ENCODE measurements at regions not wholly inside any gene's neighbourhood (a gene's known extent, or its start where the extent isn't known, plus 50 kb on each side); places are given as distances from the start of the nearest gene placed in this dataset.

GRCh38 chr9:73923796-73924195 lies 573.3 kb upstream of the RORB start:
- CTCF ChIA-PET, result no interaction called here
- H3K27ac Mint-ChIP-seq, result no peak overlapping the region
- DNase-seq (no peak), ATAC-seq (ENCODE audit: low read depth) (no peak)
- intact Hi-C loops (cut with micrococcal nuclease), result no loop called here
- H3K79me2 ChIP-seq (ENCODE audit: control insufficient read depth, insufficient read depth, low read length), result no peaks in the 10 kb centered on the region
- H3K4me2 ChIP-seq (replicated peaks; ENCODE audit: low read depth, low read length, poor library complexity, severe bottlenecking), result no peak overlapping the region
- no peaks in the 10 kb centered on the region for H3K36me3 ChIP-seq (replicated peaks in 1 of 2; ENCODE audit: control extremely low read depth in 1 of 2, control insufficient read depth in 1 of 2, extremely low read depth in 1 of 2, insufficient read depth in 2 of 2, low read length in 1 of 2)
- peaks cover 0 to 4% (median 0%) of the 10 kb centered on the region in 3 donors for H3K9me3 ChIP-seq (ENCODE audit: control extremely low read depth in 1 of 3, control insufficient read depth in 2 of 3, insufficient read depth in 1 of 3, low read length in 2 of 3)
- H3K4me3 ChIP-seq (ENCODE audit: control extremely low read depth in 1 of 5, extremely low read depth in 1 of 5, insufficient read depth in 1 of 5, low read depth in 2 of 5, low read length in 4 of 5), result no peak overlapping the region
- H3K9ac ChIP-seq (ENCODE audit: low read length), result no peak overlapping the region
- no peak overlapping the region for H3K27ac ChIP-seq (ENCODE audit: low read length in 2 of 2)
- no peaks in the 10 kb centered on the region for H3K27me3 Mint-ChIP-seq
- POLR2A ChIA-PET, result no interaction called here
- no peaks in the 10 kb centered on the region for H3K27me3 ChIP-seq (replicated peaks in 1 of 4; ENCODE audit: control extremely low read depth in 1 of 4, control insufficient read depth in 3 of 4, insufficient read depth in 4 of 4, low read length in 3 of 4)
- no peak overlapping the region for H3K4me3 Mint-ChIP-seq
- H4K20me1 ChIP-seq (ENCODE audit: control insufficient read depth, insufficient read depth, low read length, poor library complexity, severe bottlenecking), result no peaks in the 10 kb centered on the region
- no peaks in the 10 kb centered on the region for H3K9me3 Mint-ChIP-seq (ENCODE audit: insufficient read depth)
- no CpG with 5 or more reads among the region's 4 CpGs for WGBS (ENCODE audit: insufficient coverage)
- H3K4me1 ChIP-seq (ENCODE audit: control insufficient read depth in 2 of 2, insufficient read depth in 2 of 2, low read length in 2 of 2), result no peaks in the 10 kb centered on the region
- no peak for TF ChIP-seq CTCF (IDR thresholded peaks at IDR 0.05)
- no peaks in the 10 kb centered on the region for H3K4me1 Mint-ChIP-seq
- no peak overlapping the region for H2AFZ ChIP-seq (ENCODE audit: insufficient read depth, low read depth, low read length, poor library complexity, severe bottlenecking)

- POLR2A ChIA-PET, result no interaction called here
- H3K36me3 ChIP-seq (replicated peaks in 1 of 2; ENCODE audit: control extremely low read depth in 1 of 2, control insufficient read depth in 1 of 2, extremely low read depth in 1 of 2, insufficient read depth in 2 of 2, low read length in 1 of 2), result no peaks in the 10 kb centered on the region
- no peak overlapping the region for H2AFZ ChIP-seq (ENCODE audit: insufficient read depth, low read depth, low read length, poor library complexity, severe bottlenecking)
- no peak overlapping the region for H3K27ac ChIP-seq (ENCODE audit: low read length in 2 of 2)
- H3K4me1 Mint-ChIP-seq, result no peaks in the 10 kb centered on the region
- H3K9me3 Mint-ChIP-seq (ENCODE audit: insufficient read depth), result no peaks in the 10 kb centered on the region
- H3K4me3 Mint-ChIP-seq, result no peak overlapping the region
- TF ChIP-seq EZH2 (IDR thresholded peaks at IDR 0.05; ENCODE audit: borderline replicate concordance, insufficient read depth, low read depth, low read length, poor library complexity, severe bottlenecking), result no peak
- no peak for TF ChIP-seq CTCF (IDR thresholded peaks at IDR 0.05)
- 80% methylated on average over 1 of the region's 4 CpGs for WGBS (ENCODE audit: insufficient coverage)
- no peak overlapping the region for H3K4me3 ChIP-seq (ENCODE audit: control extremely low read depth in 1 of 5, extremely low read depth in 1 of 5, insufficient read depth in 1 of 5, low read depth in 2 of 5, low read length in 4 of 5)
- no peaks in the 10 kb centered on the region for H3K27me3 Mint-ChIP-seq
- no peak for DNase-seq
- ATAC-seq (ENCODE audit: low read depth), result no peak
- H4K20me1 ChIP-seq (ENCODE audit: control insufficient read depth, insufficient read depth, low read length, poor library complexity, severe bottlenecking), result no peaks in the 10 kb centered on the region
- H3K9ac ChIP-seq (ENCODE audit: low read length), result no peak overlapping the region
- H3K4me1 ChIP-seq (ENCODE audit: control insufficient read depth in 2 of 2, insufficient read depth in 2 of 2, low read length in 2 of 2), result no peaks in the 10 kb centered on the region
- H3K27me3 ChIP-seq (replicated peaks in 1 of 4; ENCODE audit: control extremely low read depth in 1 of 4, control insufficient read depth in 3 of 4, insufficient read depth in 4 of 4, low read length in 3 of 4), result no peaks in the 10 kb centered on the region
- no peak overlapping the region for H3K4me2 ChIP-seq (replicated peaks; ENCODE audit: low read depth, low read length, poor library complexity, severe bottlenecking)
- CTCF ChIA-PET, result no interaction called here
- H3K79me2 ChIP-seq (ENCODE audit: control insufficient read depth, insufficient read depth, low read length), result no peaks in the 10 kb centered on the region
- intact Hi-C loops (cut with micrococcal nuclease), result no loop called here
- H3K27ac Mint-ChIP-seq, result no peak overlapping the region
- H3K9me3 ChIP-seq (ENCODE audit: control extremely low read depth in 1 of 3, control insufficient read depth in 2 of 3, insufficient read depth in 1 of 3, low read length in 2 of 3), result no peaks in the 10 kb centered on the region
These were observed 546.0 kb upstream of the RORB start for GRCh38 chr9:73951147-73951546.
